Loucy (cell line): ENCODE measurements at regions not wholly inside any gene's neighbourhood (a gene's known extent, or its start where the extent isn't known, plus 50 kb on each side); places are given as distances from the start of the nearest gene placed in this dataset.

ENCODE experiments used
- H2AFZ ChIP-seq: fragments of 200-600 bp; sonication (generic); 2 replicates; pipeline ENCODE4 v1.6.0; 2016; ENCODE audit warnings: antibody characterized with exemption, mild to moderate bottlenecking, low read length, moderate library complexity
- H3F3A ChIP-seq: fragments of 200-600 bp; 2 replicates; pipeline ENCODE4 v1.6.0; 2016; ENCODE audit warnings: antibody characterized with exemption, low read depth, mild to moderate bottlenecking
- H3K27me3 ChIP-seq: fragments of 200-600 bp; sonication (generic); 2 replicates; pipeline ENCODE4 v1.6.1; 2014; ENCODE audit warnings: low read length, mild to moderate bottlenecking; ENCODE audit not compliant: insufficient read depth, poor library complexity, severe bottlenecking
- H3K36me3 ChIP-seq: fragments of 200-600 bp; sonication (generic); 2 replicates; pipeline ENCODE4 v1.6.1; 2016; ENCODE audit warnings: low read length; ENCODE audit not compliant: insufficient read depth
- H3K4me1 ChIP-seq: fragments of 200-600 bp; sonication (generic); 2 replicates; pipeline ENCODE4 v1.5.1; 2014; ENCODE audit warnings: low read length, mild to moderate bottlenecking; ENCODE audit not compliant: insufficient read depth, poor library complexity, severe bottlenecking
- H3K4me2 ChIP-seq: fragments of 200-600 bp; sonication (generic); 2 replicates; pipeline ENCODE4 v1.6.0; 2014; ENCODE audit warnings: antibody characterized with exemption, low read length, low read depth, mild to moderate bottlenecking; ENCODE audit not compliant: poor library complexity, severe bottlenecking
- H3K4me3 ChIP-seq: fragments of 200-600 bp; sonication (generic); 2 replicates; pipeline ENCODE4 v1.5.1; 2014; ENCODE audit warnings: low read length, mild to moderate bottlenecking, mixed read lengths; ENCODE audit not compliant: poor library complexity, severe bottlenecking
- H3K79me2 ChIP-seq: fragments of 200-600 bp; sonication (generic); 2 replicates; pipeline ENCODE4 v1.6.1; 2014; ENCODE audit warnings: low read length; ENCODE audit not compliant: insufficient read depth
- H3K9ac ChIP-seq: fragments of 200-600 bp; sonication (generic); 2 replicates; pipeline ENCODE4 v1.6.0; 2014; ENCODE audit warnings: mild to moderate bottlenecking, low read depth, low read length, moderate library complexity; ENCODE audit not compliant: poor library complexity, severe bottlenecking
- H3K9me2 ChIP-seq: fragments of 200-600 bp; sonication (generic); replicated peaks from 2 replicates; pipeline ENCODE4 v1.6.1; 2016; ENCODE audit warnings: low read depth, low read length, mixed read lengths
- H3K9me3 ChIP-seq: fragments of 200-600 bp; sonication (generic); 2 replicates; pipeline ENCODE4 v1.6.1; 2014; ENCODE audit warnings: mild to moderate bottlenecking, antibody characterized with exemption, low read length, low read depth; ENCODE audit not compliant: insufficient read depth
- H4K20me1 ChIP-seq: fragments of 200-600 bp; sonication (generic); 2 replicates; pipeline ENCODE4 v1.6.0; 2014; ENCODE audit warnings: antibody characterized with exemption, low read length, mild to moderate bottlenecking; ENCODE audit not compliant: insufficient read depth, poor library complexity, severe bottlenecking
- CTCF ChIP-seq: fragments of 200-600 bp; sonication (generic); conservative IDR thresholded peaks from 2 replicates; pipeline ENCODE4 v1.5.1; 2014; ENCODE audit warnings: mild to moderate bottlenecking, antibody characterized with exemption, low read length
- EZH2phosphoT487 ChIP-seq: fragments of 200-600 bp; IDR thresholded peaks from 2 replicates; pipeline ENCODE4 v1.6.1; 2018; ENCODE audit warnings: antibody characterized with exemption, mild to moderate bottlenecking, moderate library complexity, borderline replicate concordance

- Histone ChIP-seq H3K79me2 (no peaks in the 10 kb centered on the region), H3K4me2 (no peak overlapping the region), H3K27me3 (no peaks in the 10 kb centered on the region), H3K4me3 (no peak overlapping the region), H3K9me3 (no peaks in the 10 kb centered on the region), H4K20me1 (no peaks in the 10 kb centered on the region), H3K4me1 (no peaks in the 10 kb centered on the region), H3K9me2 (no peaks in the 10 kb centered on the region), H3K36me3 (no peaks in the 10 kb centered on the region), H3K9ac (no peak overlapping the region), H2AFZ (no peak overlapping the region), H3F3A (no peaks in the 10 kb centered on the region)
- no peak for TF ChIP-seq CTCF
- TF ChIP-seq EZH2phosphoT487 = no peak
Observed at GRCh38 chr13:102993348-102993747, 72.9 kb downstream of the SLC10A2 start.

GRCh38 chr13:102984210-102984609 lies 82.0 kb downstream of the SLC10A2 start:
- Histone ChIP-seq H3K9ac (no peak overlapping the region), H3K4me1 (no peaks in the 10 kb centered on the region), H3K4me2 (no peak overlapping the region), H3K9me3 (peaks cover 4% of the 10 kb centered on the region; the same call in 1 of the 2 replicates), H3K27me3 (no peaks in the 10 kb centered on the region), H3K9me2 (no peaks in the 10 kb centered on the region), H3F3A (no peaks in the 10 kb centered on the region), H2AFZ (no peak overlapping the region), H4K20me1 (no peaks in the 10 kb centered on the region), H3K4me3 (no peak overlapping the region), H3K36me3 (no peaks in the 10 kb centered on the region), H3K79me2 (no peaks in the 10 kb centered on the region)
- TF ChIP-seq EZH2phosphoT487 (no peak), CTCF (no peak)

- Histone ChIP-seq H3K4me1 (no peaks in the 10 kb centered on the region), H3K9me2 (no peaks in the 10 kb centered on the region), H3K79me2 (no peaks in the 10 kb centered on the region), H3F3A (no peaks in the 10 kb centered on the region), H3K4me2 (no peak overlapping the region), H4K20me1 (no peaks in the 10 kb centered on the region), H3K9ac (no peak overlapping the region), H3K27me3 (no peaks in the 10 kb centered on the region), H2AFZ (no peak overlapping the region), H3K9me3 (peaks cover 4% of the 10 kb centered on the region; the same call in 1 of the 2 replicates), H3K36me3 (no peaks in the 10 kb centered on the region), H3K4me3 (no peak overlapping the region)
- no peak for TF ChIP-seq CTCF
- TF ChIP-seq EZH2phosphoT487 = no peak
Observed at GRCh38 chr13:102983496-102983895, 82.7 kb downstream of the SLC10A2 start.
